HG03159 (cell line): ENCODE measurements at regions not wholly inside any gene's neighbourhood (a gene's known extent, or its start where the extent isn't known, plus 50 kb on each side); places are given as distances from the start of the nearest gene placed in this dataset.
A peak's percentile ranks its signal among the peaks of the same experiment; 100 is the strongest.
"Not testable (repeated sequence)": the region's sequence is repeated elsewhere in the genome, so short reads cannot be mapped to it uniquely, and the experiment has no call there.

Source experiments
- ATAC-seq: cut with Tn5 transposase; IDR thresholded peaks from one replicate; pipeline ENCODE4 v1.9.1; 2021; ENCODE audit warnings: mild to moderate bottlenecking, moderate library complexity; ENCODE audit not compliant: unreplicated experiment

DNA sequence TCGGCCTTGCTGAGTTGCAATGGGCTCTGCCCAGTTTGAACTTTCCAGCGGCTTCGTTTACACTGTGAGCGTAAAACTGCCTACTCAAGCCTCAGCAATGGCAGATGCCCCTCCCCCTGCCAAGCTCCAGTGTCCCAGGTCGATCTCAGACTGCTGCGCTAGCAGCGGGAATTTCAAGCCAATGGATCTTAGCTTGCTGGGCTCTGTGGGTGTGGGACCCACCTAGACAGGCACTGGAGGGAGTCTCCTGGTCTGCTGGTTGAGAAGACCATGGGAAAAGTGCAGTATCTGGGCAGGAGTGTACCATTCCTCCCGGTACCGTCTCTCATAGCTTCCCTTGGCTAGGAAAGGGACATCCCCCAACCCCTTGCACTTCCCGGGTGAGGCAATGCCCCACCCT is 88.2 kb downstream of the KLHL28 start:
- no peak for ATAC-seq

DNA sequence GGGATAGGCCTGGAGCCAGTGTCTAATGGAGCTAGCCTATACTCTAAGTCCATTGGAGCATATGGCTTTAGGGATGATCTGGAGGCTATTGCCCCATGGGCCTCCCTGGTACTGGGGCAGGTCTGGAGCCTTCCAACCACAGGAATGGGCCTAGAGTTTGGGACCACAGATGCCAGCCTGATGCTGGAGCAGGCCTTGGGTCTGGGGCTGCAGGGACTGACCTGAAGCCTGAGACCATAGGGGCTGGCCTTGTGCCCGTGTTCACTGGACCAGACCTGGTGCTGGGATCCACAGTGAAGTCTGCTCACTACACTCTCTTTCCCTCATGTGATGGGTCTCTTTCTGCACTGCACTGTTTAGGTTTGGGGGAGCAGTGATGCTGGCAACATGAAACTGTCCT is 95.0 kb downstream of the KLHL28 start:
- no peak for ATAC-seq

DNA sequence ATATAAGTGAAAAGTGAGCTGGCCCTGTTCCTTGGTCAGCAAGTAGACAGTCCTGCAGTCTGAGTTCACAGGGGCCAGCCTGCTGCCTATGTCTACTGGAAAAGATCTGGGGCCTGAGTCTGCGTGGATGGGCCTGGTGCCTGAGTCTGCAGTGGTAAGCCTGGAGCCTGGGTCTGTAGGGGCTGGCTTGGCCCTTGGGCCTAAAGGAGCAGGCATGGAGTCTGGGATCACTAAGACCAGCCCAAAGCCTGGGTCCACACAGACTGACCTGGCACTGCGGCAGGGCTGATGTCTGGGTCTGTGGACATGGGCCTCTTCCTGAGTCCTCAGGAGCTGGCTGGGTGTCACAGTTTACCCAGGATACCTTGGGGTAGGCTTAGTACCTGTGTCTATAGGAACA is 95.4 kb downstream of the KLHL28 start:
- ATAC-seq = no peak

DNA sequence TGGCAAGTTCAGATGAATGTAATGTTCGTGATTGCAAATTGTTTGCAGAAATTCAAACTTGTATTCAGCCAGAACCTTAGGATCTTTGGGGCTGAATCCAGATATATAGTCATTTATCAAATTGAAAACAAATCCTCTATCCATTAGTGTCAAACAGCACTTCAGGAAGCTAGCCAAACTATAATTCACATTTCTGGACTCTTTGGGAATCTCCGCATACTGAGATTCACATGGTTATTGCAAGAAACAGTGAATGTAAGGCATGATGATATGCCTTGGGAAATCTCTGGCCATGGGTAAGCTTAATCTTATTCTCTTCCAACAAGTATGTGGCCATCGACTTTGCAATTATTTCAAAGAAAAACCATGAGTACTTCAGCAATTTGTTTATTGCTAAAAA is 98.5 kb downstream of the KLHL28 start:
- no peak for ATAC-seq

DNA sequence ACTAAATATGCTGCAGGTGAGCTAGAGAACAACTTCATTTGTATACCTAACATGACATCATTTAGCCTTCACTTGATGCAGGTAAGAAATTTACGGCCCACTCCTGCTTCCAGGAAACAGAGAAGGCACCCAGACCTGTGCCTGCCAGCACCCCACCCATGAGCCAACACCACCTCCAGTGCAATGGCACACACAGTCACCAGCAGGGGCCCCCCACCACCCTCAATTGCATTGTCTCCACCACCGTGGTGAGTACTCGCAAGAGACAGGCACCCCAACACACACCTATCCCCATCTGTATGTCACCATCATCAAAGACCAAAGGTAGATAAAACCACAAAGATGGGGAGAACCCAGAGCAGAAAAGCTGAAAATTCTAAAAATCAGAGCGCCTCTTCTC is 107.6 kb downstream of the KLHL28 start:
- no peak for ATAC-seq

DNA sequence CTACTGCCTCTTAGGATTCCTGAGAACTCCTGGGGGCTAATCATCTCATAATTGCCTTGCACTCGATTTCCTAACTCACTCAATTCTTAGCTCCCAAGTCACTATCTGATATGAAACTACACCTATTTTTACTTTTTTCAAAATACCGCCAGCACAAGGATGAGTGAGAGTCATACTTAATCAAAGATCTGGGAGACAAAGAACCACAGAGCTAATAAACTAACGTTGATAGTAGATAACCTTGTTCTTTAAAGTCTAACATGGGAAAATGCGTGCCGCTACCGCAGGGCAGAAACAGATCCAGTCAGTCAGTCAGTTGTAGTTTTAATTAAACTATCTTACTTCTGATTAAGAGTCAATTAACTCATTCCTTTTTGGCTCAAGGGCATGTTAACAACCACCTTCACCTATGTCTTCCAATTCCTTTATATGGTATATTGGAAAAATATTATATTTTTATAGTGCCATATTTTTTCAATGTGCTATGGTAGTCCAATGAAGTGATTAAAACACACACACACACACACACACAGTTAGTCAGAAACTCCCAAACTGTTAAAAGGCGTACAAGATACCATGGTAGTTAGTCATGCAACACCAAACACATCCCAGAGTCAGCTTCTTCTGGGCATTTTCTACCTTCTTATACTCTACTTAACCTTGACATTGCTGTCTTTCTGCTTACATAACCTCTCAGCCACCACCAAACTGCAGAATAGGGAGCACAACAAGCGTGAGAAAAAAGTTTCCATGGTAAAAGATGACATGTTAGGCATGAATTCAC is 114.0 kb downstream of the KLHL28 start:
- ATAC-seq = no peak

DNA sequence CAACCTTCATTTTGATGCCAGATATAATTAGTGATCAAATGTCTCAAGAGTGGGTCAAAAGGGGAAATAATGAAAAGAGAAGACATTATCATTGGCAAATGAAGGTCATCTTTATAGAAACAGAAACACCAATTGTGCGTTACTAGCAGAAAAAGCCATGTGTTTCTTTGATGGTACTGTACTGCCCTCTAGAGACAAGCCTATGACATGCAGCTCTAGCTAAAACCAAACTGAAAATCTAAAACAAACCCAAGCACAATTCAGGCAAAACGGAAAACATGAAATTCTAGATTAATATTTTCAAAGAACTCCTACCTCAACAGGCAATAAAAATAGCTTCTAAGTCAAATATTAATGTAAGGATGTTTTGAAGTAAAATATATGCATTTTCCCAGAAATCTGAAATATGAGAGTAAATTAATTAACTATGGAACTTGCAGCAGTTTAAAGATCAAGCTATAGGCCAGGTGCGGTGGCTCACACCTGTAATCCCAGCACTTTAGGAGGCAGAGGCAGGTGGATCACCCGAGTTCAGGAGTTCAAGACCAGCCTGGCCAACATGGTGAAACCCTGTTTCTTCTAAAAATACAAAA is 115.4 kb downstream of the KLHL28 start:
- ATAC-seq = peak; percentile 90

DNA sequence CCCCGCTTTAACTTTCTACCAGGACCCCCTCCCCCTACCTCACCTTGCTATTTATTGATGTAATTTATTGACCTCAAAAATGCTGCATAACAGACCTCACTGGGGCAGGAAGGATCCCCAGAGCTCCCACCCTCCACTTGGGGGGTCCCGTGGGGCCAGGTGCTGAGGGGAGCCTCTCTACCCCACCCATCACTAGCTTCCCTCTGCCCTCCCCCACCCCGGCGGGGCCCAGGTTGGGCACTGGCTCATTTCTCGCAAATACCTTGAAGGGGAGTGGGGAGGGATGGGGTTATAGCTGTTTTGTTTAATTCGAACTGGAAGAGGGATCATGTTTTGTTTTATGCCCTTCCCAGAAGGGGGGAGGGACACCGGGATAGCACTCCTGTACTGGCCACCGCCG is 125.8 kb downstream of the KLHL28 start:
- not testable (repeated sequence) for ATAC-seq

DNA sequence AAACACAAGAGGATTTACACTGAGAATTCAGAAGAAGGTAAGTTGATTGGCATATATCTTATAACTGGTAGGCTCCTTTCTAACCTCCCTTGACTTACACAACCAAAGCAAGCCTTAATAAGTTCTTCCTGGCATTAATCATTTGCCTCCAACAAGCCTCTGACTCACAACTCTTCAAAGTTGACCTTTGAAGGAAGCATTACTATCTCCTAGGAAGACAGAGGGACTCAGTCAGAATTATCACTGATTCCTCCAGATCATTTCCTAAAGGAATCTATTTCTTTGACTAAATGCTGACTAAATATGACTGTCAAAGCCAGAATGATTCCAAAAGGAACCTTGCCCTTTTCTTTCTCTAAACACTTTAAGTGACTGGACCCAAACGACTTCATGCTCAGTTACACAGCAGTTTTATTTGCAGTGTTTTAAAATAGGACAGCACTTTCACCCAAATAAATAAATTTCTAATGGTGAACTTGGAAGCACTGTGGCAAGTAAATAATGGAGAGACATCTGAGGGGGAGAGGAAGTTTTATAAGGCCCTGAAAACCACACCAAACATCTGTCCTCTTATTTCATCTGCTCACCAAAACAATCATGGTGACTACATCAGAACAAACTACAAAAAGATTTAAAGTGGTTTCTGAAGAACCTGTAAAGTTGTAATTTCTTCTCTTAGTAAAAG is 128.2 kb downstream of the KLHL28 start:
- ATAC-seq = no peak

DNA sequence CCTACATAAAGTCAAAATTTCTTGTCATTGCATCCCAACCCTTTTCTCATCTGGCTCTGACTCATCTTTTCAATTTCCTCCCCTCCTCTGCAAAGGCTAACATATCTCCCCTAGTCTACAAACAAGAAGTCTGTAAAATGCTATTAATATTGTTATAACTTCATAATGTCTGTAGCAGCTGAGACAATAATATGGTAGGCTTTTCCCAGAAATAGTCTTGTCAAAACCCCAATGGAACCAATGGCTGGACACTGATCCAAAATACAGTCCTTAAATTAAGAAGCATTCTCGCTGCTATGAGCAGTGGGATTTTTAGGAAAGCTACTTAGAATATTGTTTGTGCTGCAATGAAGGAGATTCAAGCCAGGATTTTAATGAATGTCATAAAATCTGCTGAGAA is 131.4 kb downstream of the KLHL28 start:
- no peak for ATAC-seq

DNA sequence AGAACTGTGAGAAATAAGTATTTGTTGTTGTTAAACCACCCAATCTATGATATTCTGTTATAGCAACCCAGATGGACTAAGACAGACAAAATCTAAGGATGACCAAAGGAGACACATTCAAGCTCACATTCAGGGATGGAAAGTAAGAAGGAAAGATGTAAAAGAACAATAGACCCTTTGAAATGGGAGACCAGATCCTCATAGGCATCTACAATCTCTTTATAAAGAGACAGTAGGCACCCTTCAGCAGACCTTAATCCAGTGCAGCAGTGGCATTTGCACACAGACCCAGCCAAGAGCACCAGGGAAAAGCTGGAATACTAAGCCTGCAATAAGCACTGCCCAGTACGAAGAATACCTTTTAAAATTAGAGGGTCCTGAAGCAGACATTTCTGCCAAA is 132.7 kb downstream of the KLHL28 start:
- ATAC-seq = no peak

DNA sequence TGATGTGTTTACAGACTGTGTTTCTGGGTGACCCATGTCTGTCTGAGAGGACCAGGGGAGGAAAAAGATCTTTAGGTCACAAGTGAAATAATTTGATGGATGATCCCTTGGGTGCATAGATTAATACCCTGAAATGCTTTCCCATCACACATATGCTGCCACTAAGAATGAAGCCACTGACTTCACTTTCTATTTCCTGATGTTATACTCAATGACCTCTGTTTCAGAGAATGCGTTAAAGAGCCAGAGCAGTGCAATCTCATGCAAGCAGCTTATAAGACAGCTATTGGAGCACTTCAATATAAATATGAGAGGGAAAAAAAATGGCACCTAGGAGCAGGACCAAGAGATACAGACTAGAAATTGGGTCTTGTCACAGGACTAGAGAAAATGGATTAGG is 133.7 kb downstream of the KLHL28 start:
- ATAC-seq = no peak

DNA sequence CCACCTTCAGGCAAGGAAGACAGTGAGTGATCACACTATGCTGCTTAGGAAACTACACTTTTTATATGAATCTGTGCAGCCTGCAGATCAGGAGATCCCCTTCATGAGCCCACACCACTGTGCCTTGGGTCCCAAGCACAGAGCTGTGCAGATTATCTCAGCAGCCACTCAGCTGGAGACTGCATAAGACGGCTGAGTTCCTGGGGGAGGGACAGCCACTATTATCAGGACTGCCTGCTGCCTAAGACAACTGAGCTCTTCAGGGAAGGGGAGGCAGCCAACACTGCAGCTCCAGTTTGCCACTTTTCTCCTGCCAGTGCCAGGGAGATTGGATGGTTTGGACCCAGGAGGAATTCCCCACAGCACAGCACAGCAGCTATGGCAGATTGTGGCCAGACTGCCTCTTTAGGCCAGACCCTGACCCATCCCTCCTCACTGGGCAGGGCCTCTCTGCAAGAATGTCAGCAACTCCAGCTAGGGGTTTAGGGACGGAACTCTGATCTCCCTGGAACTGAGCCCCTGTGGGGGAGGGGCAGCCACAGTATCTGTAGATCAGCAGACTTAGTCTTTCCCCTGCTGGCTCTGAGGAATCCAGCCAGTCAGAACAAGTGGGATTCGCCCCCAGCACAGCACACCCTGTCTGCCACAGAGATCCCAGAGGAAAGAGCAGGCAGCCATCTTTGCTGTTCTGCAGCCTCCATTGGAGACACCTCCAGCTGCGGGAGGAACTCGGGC is 141.3 kb downstream of the KLHL28 start:
- no peak for ATAC-seq

DNA sequence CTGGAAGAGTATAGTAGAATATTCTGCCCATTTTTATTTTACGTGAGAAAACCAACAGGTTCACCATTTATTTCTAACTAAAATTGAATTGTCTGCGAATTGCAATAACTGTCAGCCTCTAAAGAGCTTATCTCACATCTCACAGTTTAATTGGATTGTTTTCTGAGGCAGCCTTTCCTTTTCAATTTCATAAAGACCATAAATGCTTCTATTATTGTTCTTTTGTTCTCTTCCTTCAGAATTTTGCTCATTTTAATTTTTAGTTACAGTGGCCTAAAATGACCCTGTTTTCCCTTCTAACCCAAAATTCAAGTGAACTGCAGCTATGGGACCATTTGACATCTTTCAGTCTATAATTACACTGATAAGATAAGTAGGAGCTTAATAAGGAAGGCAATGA is 147.6 kb downstream of the KLHL28 start:
- no peak for ATAC-seq

DNA sequence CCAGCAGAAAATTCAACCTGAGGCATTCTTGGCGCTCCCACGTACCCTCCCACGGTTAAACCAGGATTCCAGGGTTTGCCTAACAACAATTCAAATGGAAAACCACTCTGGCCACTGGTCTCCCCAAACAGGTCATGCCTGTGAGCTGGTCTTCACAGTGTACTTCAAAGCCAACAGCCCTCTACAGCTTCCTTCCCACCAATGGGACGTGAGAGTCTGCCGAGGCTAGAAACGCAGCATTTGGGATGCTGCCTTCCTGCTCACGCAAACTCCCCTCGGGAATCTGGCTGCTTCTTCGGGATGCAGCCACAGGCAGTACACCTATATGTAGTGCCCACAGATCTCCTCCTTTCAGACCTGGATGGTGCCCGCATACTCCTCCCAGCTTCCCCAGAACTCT is 149.1 kb downstream of the KLHL28 start:
- no peak for ATAC-seq

DNA sequence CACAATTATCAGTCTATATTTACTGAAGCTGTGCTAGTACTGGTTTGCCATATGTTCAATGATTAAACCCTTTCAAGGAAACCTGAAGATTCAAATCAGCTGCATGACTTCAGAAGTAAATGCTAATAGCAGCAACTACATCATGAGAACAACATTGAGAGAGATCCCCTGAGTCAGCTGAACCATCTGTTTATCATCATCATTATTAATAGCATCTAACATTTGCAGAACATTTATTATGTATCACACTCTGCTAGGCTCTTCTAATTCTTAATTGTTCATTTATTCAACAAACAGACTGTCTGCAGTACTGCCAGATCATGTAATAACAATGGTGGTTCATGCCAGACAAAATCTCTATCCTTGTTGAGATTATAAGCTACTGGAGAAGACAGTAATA is 157.4 kb downstream of the KLHL28 start:
- no peak for ATAC-seq

DNA sequence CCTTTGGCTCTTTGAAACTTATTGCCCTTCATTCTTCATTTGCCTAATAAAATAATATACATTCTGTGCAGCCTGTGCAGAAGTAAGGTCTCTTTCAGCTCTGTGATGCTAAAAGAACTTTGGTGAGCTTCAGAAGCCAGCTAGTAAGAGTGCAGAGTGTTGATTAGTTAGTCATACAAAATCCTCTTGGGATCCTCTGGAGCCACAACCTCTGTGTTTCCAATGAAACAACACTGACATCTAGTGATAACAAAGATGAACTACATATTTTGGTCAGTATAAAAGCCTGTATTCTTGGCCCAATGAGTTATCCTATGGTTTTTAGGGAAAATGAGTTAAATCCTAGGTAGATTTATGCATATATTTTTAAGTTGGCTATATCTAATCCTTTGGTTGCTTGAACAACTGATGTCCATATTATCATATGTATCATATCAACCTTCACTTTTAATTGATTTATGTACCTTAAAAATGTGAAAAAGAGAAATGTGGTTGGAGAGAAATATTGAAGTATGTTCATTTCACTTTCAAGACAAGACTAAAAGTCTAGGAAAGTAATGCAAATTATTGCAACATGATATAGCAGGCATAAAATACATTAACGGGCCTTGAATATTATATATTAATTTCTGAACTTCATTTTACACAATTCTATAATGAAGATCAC is 158.4 kb downstream of the KLHL28 start:
- ATAC-seq = peak; percentile 81

DNA sequence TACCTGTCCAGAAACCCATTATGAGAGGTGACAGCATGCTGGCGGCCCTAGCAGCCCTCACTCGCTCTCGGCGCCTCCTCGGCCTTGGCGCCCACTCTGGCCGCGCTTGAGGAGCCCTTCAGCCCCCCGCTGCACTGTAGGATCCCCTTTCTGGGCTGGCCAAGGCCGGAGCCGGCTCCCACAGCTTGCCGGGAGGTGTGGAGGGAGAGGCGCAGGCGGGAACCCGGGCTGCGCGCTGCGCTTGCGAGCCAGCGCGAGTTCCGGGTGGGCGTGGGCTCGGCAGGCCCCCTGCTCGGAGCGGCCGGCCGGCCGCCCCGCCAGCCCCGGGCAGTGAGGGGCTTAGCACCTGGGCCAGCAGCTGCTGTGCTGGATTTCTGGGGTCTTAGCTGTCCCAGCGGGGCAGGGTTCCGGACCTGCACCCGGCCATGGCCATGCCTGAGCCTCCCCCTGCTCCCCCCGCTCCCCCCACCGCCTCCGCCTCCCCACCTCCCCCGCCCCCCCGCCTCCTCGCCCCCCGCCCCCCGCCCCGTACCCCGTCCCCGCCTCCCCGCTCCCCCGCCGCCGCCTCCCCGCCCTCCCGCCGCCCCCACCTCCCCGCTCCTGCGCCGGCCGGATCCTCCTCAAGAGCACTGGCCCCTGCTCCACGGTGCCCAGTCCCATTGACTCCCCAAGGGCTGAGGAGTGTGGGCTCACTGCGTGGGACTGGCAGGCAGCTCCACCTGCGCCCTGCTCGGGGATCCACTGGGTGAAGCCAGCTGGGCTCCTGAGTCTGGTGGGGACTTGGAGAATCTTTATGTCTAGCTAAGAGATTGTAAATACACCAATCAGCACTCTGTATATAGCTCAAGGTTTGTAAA is 163.1 kb downstream of the KLHL28 start:
- no peak for ATAC-seq

DNA sequence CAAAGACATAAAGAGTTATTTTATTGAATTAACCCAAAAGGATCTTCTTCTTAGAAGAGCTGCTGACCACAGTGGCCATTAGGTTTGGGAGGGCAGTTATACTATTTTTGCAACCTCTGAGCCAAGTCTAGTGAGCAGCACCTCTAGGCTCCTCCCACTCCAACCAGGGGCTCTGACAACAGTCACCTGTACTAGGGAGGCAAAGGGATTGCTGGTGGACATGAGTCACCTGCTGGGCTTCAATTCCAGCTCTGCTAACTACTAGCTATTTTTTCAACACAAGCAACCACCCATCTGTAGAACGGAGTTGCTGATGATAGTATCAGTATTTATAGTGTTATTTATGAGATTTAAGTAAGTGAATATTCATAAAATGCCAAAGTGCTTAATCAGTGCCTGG is 166.0 kb downstream of the KLHL28 start:
- no peak for ATAC-seq

DNA sequence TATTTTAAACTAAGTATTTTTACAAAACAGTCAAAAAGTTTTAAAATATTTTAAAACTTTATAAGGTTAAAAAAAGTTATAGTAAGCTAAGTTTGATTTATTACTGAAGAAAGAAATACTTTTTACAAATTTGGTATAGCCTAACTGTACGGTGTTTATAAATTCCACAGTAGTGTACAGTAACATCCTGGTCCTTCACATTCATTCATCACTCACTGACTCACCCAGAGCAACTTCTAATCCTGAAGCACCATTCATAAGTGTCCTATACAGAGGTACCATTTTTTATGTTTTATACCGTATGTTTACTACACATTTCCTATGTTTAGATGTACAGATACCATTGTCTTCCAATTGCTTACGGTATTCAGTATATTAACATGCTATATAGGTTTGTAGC is 170.0 kb downstream of the KLHL28 start:
- no peak for ATAC-seq
